DND-41 (cell line): ENCODE measurements at regions not wholly inside any gene's neighbourhood (a gene's known extent, or its start where the extent isn't known, plus 50 kb on each side); places are given as distances from the start of the nearest gene placed in this dataset.

ENCODE experiments used
- ATAC-seq: fragments of 200-7000 bp; cut with Tn5 transposase; 3 replicates; pipeline ENCODE4 v1.9.1; 2021; ENCODE audit warnings: low read depth; ENCODE audit not compliant: insufficient read depth
- DNase-seq: peaks from one replicate; pipeline ENCODE4 v3.0.0-alpha.2; 2020
- H2AFZ ChIP-seq: 2 replicates; pipeline ENCODE4 v1.6.0; 2012; ENCODE audit warnings: low read depth, low read length
- H3K27ac ChIP-seq: 2 replicates; pipeline ENCODE4 v1.5.1; 2012; ENCODE audit warnings: low read length, inconsistent platforms
- H3K27me3 ChIP-seq: fragments of 200-600 bp; sonication (generic); 2 replicates; pipeline ENCODE4 v1.6.0; 2012; ENCODE audit warnings: low read length, mild to moderate bottlenecking, inconsistent platforms; ENCODE audit not compliant: insufficient read depth, poor library complexity
- H3K36me3 ChIP-seq: 2 replicates; pipeline ENCODE4 v1.5.1; 2012; ENCODE audit warnings: low read length, inconsistent platforms; ENCODE audit not compliant: insufficient read depth
- H3K4me1 ChIP-seq: 2 replicates; pipeline ENCODE4 v1.5.1; 2012; ENCODE audit warnings: mild to moderate bottlenecking, low read length; ENCODE audit not compliant: insufficient read depth
- H3K4me2 ChIP-seq: 2 replicates; pipeline ENCODE4 v1.6.0; 2012; ENCODE audit warnings: mild to moderate bottlenecking, moderate library complexity, low read length, inconsistent platforms; ENCODE audit not compliant: insufficient read depth
- H3K4me3 ChIP-seq, 2 experiments: fragments of 200-600 bp in 1 of 2; shearing (Covaris generic) in 1 of 2; 2 replicates each; pipeline ENCODE4 v1.5.1; 2012 to 2016; ENCODE audit warnings: inconsistent platforms in 2 of 2, low read length in 2 of 2, mild to moderate bottlenecking in 2 of 2, low read depth in 1 of 2, moderate library complexity in 1 of 2
- H3K79me2 ChIP-seq: 2 replicates; pipeline ENCODE4 v1.6.0; 2012; ENCODE audit warnings: low read length, inconsistent platforms; ENCODE audit not compliant: insufficient read depth
- H3K9ac ChIP-seq: 2 replicates; pipeline ENCODE4 v1.6.0; 2012; ENCODE audit warnings: low read depth, mild to moderate bottlenecking, inconsistent platforms, low read length, moderate library complexity
- H3K9me3 ChIP-seq: 2 replicates; pipeline ENCODE4 v1.5.1; 2012; ENCODE audit warnings: low read length, moderate library complexity, mild to moderate bottlenecking, inconsistent platforms; ENCODE audit not compliant: insufficient read depth, severe bottlenecking
- H4K20me1 ChIP-seq: 2 replicates; pipeline ENCODE4 v1.6.0; 2012; ENCODE audit warnings: low read length; ENCODE audit not compliant: insufficient read depth
- CTCF ChIP-seq: IDR thresholded peaks from 2 replicates; pipeline ENCODE4 v1.5.1; 2012; ENCODE audit warnings: borderline replicate concordance, low read length, moderate library complexity, mild to moderate bottlenecking; ENCODE audit not compliant: poor library complexity, severe bottlenecking; ENCODE audit errors: extremely low read depth
- EZH2 ChIP-seq: IDR thresholded peaks from 3 replicates; pipeline ENCODE4 v1.6.1; 2012; ENCODE audit warnings: borderline replicate concordance, low read depth, mild to moderate bottlenecking, moderate library complexity, low read length, inconsistent platforms; ENCODE audit not compliant: severe bottlenecking

GRCh38 chr14:94696518-94696917, 73.4 kb downstream of the GSC start:
- Histone ChIP-seq H3K36me3 (no peaks in the 10 kb centered on the region), H3K27ac (no peak overlapping the region), H3K9me3 (no peaks in the 10 kb centered on the region), H4K20me1 (no peaks in the 10 kb centered on the region), H3K9ac (no peak overlapping the region), H3K4me3 (no peak overlapping the region), H3K27me3 (no peaks in the 10 kb centered on the region), H3K4me2 (no peak overlapping the region), H2AFZ (no peak overlapping the region), H3K4me1 (peaks cover 2% of the 10 kb centered on the region; the same call in 1 of the 2 replicates), H3K79me2 (no peaks in the 10 kb centered on the region)
- DNase-seq (no peak), ATAC-seq (no peak)
- TF ChIP-seq EZH2 (no peak), CTCF (no peak)

GRCh38 chr14:94695231-94695630, 74.7 kb downstream of the GSC start:
- no peaks in the 10 kb centered on the region for H4K20me1 ChIP-seq
- no peaks in the 10 kb centered on the region for H3K79me2 ChIP-seq
- no peak for ATAC-seq
- TF ChIP-seq EZH2 (no peak), CTCF (no peak)
- H3K9me3 ChIP-seq: no peaks in the 10 kb centered on the region
- no peak for DNase-seq
- no peak overlapping the region for H3K9ac ChIP-seq
- H3K4me3 ChIP-seq: no peak overlapping the region
- no peaks in the 10 kb centered on the region for H3K36me3 ChIP-seq
- H3K27me3 ChIP-seq: no peaks in the 10 kb centered on the region
- no peak overlapping the region for H3K4me2 ChIP-seq
- H2AFZ ChIP-seq: no peak overlapping the region
- H3K27ac ChIP-seq: no peak overlapping the region
- H3K4me1 ChIP-seq: peaks cover 2% of the 10 kb centered on the region; the same call in 1 of the 2 replicates

GRCh38 chr14:94691660-94692034, 78.3 kb downstream of the GSC start:
- H3K4me1 ChIP-seq: peaks cover 6% of the 10 kb centered on the region
- H3K4me2 ChIP-seq: no peak overlapping the region
- no peak overlapping the region for H3K4me3 ChIP-seq
- H3K79me2 ChIP-seq: no peaks in the 10 kb centered on the region
- no peaks in the 10 kb centered on the region for H4K20me1 ChIP-seq
- H3K9me3 ChIP-seq: no peaks in the 10 kb centered on the region
- TF ChIP-seq CTCF: no peak
- no peak for TF ChIP-seq EZH2
- ATAC-seq (no peak), DNase-seq (no peak)
- no peaks in the 10 kb centered on the region for H3K27me3 ChIP-seq
- H3K36me3 ChIP-seq: no peaks in the 10 kb centered on the region
- no peak overlapping the region for H2AFZ ChIP-seq
- H3K9ac ChIP-seq: no peak overlapping the region
- no peak overlapping the region for H3K27ac ChIP-seq

- TF ChIP-seq EZH2 (no peak), CTCF (no peak)
- H3K36me3 ChIP-seq: no peaks in the 10 kb centered on the region
- no peaks in the 10 kb centered on the region for H3K79me2 ChIP-seq
- no peaks in the 10 kb centered on the region for H3K27me3 ChIP-seq
- H3K27ac ChIP-seq: no peak overlapping the region
- ATAC-seq (no peak), DNase-seq (no peak)
- H2AFZ ChIP-seq: no peak overlapping the region
- H3K4me3 ChIP-seq: no peak overlapping the region
- no peak overlapping the region for H3K4me2 ChIP-seq
- H4K20me1 ChIP-seq: no peaks in the 10 kb centered on the region
- H3K9me3 ChIP-seq: no peaks in the 10 kb centered on the region
- H3K9ac ChIP-seq: no peak overlapping the region
- peaks cover 6% of the 10 kb centered on the region for H3K4me1 ChIP-seq
Observed at GRCh38 chr14:94690896-94691659, 78.8 kb downstream of the GSC start.
